Endothelial cell (in vitro differentiated cells): ENCODE measurements at regions not wholly inside any gene's neighbourhood (a gene's known extent, or its start where the extent isn't known, plus 50 kb on each side); places are given as distances from the start of the nearest gene placed in this dataset.

Source experiments
- DNase-seq: peaks from one replicate; pipeline ENCODE4 v3.0.0; 2021; ENCODE audit warnings: low spot score
- H3K27ac Mint-ChIP-seq: one replicate; pipeline ENCODE4 v1.8.0; 2021; ENCODE audit warnings: mixed read lengths, inconsistent platforms; ENCODE audit not compliant: unreplicated experiment
- H3K27me3 Mint-ChIP-seq: one replicate; pipeline ENCODE4 v1.8.0; 2021; ENCODE audit warnings: mild to moderate bottlenecking, moderate library complexity, mixed read lengths, inconsistent platforms; ENCODE audit not compliant: unreplicated experiment
- H3K36me3 Mint-ChIP-seq: one replicate; pipeline ENCODE4 v1.8.0; 2021; ENCODE audit warnings: mild to moderate bottlenecking, low read depth, mixed read lengths, inconsistent platforms; ENCODE audit not compliant: unreplicated experiment
- H3K4me1 Mint-ChIP-seq: one replicate; pipeline ENCODE4 v1.8.0; 2021; ENCODE audit warnings: mild to moderate bottlenecking, mixed read lengths, inconsistent platforms; ENCODE audit not compliant: unreplicated experiment
- H3K4me3 Mint-ChIP-seq: one replicate; pipeline ENCODE4 v1.8.0; 2021; ENCODE audit warnings: mild to moderate bottlenecking, mixed read lengths, inconsistent platforms; ENCODE audit not compliant: unreplicated experiment
- H3K9me3 Mint-ChIP-seq: one replicate; pipeline ENCODE4 v1.8.0; 2021; ENCODE audit warnings: mixed read lengths, inconsistent platforms; ENCODE audit not compliant: unreplicated experiment
- TF ChIP-seq, protein P1 (sequence below): fragments of 200-600 bp; sonication (generic); IDR thresholded peaks from one replicate; pipeline ENCODE4 v1.5.0; 2021; ENCODE audit warnings: antibody characterized with exemption; ENCODE audit not compliant: unreplicated experiment

DNA sequence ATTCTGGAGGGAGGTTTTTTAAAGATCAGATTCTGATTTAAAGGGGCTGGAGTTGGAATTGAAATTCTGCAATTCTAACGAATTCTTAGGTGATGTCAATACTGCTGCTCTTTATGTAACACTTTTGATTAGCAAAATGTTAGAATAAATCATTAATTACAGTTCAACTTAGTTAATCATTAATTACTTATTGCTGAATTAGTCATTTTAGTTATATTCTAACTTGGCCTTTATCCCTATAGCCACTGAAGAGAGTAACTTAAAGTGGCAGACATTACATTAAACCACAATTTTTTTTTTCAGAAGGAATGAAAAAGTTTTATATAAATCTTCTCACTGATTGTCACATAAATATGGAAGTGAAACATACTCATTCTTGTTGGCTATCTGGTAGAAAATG lies 206.6 kb upstream of the ITM2A start:
- H3K9me3 Mint-ChIP-seq: no peaks in the 10 kb centered on the region
- no peak overlapping the region for H3K27ac Mint-ChIP-seq
- TF ChIP-seq, protein P1, sequence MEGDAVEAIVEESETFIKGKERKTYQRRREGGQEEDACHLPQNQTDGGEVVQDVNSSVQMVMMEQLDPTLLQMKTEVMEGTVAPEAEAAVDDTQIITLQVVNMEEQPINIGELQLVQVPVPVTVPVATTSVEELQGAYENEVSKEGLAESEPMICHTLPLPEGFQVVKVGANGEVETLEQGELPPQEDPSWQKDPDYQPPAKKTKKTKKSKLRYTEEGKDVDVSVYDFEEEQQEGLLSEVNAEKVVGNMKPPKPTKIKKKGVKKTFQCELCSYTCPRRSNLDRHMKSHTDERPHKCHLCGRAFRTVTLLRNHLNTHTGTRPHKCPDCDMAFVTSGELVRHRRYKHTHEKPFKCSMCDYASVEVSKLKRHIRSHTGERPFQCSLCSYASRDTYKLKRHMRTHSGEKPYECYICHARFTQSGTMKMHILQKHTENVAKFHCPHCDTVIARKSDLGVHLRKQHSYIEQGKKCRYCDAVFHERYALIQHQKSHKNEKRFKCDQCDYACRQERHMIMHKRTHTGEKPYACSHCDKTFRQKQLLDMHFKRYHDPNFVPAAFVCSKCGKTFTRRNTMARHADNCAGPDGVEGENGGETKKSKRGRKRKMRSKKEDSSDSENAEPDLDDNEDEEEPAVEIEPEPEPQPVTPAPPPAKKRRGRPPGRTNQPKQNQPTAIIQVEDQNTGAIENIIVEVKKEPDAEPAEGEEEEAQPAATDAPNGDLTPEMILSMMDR: no peak
- DNase-seq: no peak
- H3K4me1 Mint-ChIP-seq: no peaks in the 10 kb centered on the region
- no peaks in the 10 kb centered on the region for H3K36me3 Mint-ChIP-seq
- no peaks in the 10 kb centered on the region for H3K27me3 Mint-ChIP-seq
- no peak overlapping the region for H3K4me3 Mint-ChIP-seq

DNA sequence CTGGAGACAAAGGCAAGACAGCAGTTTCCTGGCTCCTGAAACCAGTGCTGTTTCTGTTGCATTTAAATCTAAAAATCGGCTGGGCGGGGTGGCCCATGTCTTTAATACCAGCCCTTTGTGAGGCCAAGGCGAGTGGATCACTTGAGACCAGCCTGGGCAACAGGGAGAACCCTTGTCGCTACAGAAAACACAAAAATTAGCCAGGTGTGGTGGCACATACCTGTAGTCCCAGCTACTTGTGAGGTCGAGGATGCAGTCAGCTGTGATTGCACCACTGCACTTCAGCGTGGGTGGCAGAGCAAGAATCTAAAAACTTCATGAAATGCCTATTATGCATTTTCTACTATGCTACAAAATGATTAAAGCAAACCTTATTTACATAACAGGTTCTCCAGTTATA lies 205.4 kb upstream of the ITM2A start:
- Mint-ChIP-seq H3K4me1 (no peaks in the 10 kb centered on the region), H3K27ac (no peak overlapping the region), H3K9me3 (no peaks in the 10 kb centered on the region), H3K36me3 (no peaks in the 10 kb centered on the region), H3K27me3 (no peaks in the 10 kb centered on the region), H3K4me3 (no peak overlapping the region)
- no peak for DNase-seq
- TF ChIP-seq, protein P1: no peak

DNA sequence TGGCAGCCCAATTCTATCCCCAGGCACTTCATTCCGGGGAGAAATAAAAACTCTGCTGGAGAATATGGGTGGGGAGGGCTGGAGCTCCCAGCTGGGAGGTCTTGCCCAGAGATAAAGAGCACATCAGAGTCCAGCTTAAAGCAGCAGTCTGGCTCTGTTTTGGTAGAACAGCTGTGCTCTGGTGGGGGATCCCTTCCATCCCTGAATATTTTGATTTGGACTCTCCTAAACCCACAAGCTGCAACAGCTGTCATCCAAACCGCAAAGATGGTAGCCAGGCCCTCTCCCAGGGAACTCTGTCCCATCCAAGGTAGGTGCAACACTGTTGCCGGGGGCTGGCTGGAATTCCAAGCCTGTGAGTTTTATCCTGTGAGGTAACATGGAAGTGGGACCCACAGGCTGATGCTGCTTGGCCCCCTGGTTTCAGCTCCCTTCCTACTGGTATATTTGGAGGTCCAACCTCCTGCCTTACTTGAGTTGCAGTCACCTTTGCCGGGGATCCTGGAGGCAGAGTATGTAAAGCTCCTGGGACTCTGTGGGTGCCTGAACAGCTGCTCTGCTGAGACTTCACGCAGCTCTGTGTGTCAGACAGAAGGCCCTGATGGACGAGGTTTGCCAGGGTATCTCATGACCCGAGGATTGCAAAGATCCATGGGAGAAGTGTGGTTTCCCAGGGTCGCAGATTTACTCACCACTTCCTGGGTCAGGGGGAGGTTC lies 203.5 kb upstream of the ITM2A start:
- TF ChIP-seq, protein P1: no peak
- Mint-ChIP-seq H3K9me3 (no peaks in the 10 kb centered on the region), H3K4me1 (no peaks in the 10 kb centered on the region), H3K27ac (no peak overlapping the region), H3K27me3 (no peaks in the 10 kb centered on the region), H3K36me3 (no peaks in the 10 kb centered on the region), H3K4me3 (no peak overlapping the region)
- DNase-seq: no peak

DNA sequence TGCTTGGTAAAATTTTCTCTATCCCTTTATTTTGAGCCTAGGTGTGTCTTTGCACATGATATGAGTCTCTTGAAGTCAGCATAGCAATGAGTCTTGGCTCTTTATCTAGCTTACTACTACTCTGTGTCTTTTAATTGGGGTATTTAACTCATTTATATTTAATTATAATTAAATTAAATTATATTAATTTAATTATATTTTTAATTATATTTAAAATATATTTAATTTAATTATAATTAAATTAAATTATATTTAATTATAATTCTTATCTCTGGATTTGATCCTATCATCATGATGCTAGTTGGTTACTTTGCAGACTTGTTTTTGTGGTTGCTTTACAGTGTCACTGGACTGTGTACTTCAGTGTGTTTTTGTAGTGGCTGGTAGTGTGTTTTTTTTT lies 201.2 kb upstream of the ITM2A start:
- TF ChIP-seq, protein P1: no peak
- H3K9me3 Mint-ChIP-seq: no peaks in the 10 kb centered on the region
- no peak for DNase-seq
- H3K36me3 Mint-ChIP-seq: no peaks in the 10 kb centered on the region
- H3K27ac Mint-ChIP-seq: no peak overlapping the region
- no peak overlapping the region for H3K4me3 Mint-ChIP-seq
- H3K27me3 Mint-ChIP-seq: no peaks in the 10 kb centered on the region
- H3K4me1 Mint-ChIP-seq: no peaks in the 10 kb centered on the region

DNA sequence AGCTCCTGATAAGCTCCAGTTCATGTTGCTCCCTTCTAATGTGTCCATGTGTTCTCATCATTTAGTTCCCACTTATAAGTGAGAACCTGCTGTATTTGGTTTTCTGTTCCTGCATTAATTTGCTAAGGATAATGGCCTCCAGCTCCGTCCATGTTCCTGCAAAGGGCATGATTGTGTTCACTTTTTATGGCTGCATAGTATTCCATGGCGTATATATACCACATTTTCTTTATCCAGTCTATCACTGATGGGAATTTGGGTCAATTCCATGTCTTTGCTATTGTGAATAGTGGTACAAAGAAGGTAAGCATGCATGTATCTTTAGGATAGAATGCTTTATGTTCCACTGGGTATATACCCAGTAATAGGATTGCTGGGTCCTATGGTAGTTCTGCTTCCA lies 197.2 kb upstream of the ITM2A start:
- H3K27me3 Mint-ChIP-seq: no peaks in the 10 kb centered on the region
- no peak overlapping the region for H3K4me3 Mint-ChIP-seq
- H3K9me3 Mint-ChIP-seq: no peaks in the 10 kb centered on the region
- TF ChIP-seq, protein P1: no peak
- no peak overlapping the region for H3K27ac Mint-ChIP-seq
- no peaks in the 10 kb centered on the region for H3K4me1 Mint-ChIP-seq
- no peaks in the 10 kb centered on the region for H3K36me3 Mint-ChIP-seq
- no peak for DNase-seq
